HFFc6 (cell line): ENCODE measurements at regions not wholly inside any gene's neighbourhood (a gene's known extent, or its start where the extent isn't known, plus 50 kb on each side); places are given as distances from the start of the nearest gene placed in this dataset.

Source experiments
- DNase-seq: peaks from one replicate; pipeline ENCODE4 v3.0.0-alpha.2; 2018
- H3K27ac Mint-ChIP-seq: 2 replicates; pipeline ENCODE4 v1.8.0; 2020; ENCODE audit warnings: mild to moderate bottlenecking, mixed read lengths
- H3K27me3 Mint-ChIP-seq: 2 replicates; pipeline ENCODE4 v1.8.0; 2021; ENCODE audit warnings: mild to moderate bottlenecking, moderate library complexity, mixed read lengths; ENCODE audit not compliant: insufficient read depth
- H3K36me3 Mint-ChIP-seq: 2 replicates; pipeline ENCODE4 v1.8.0; 2021; ENCODE audit warnings: low read depth, mixed read lengths
- H3K4me1 Mint-ChIP-seq: 2 replicates; pipeline ENCODE4 v1.8.0; 2020; ENCODE audit warnings: low read depth, mixed read lengths
- H3K4me3 Mint-ChIP-seq: 2 replicates; pipeline ENCODE4 v1.8.0; 2020; ENCODE audit warnings: mild to moderate bottlenecking, moderate library complexity, mixed read lengths
- H3K9me3 Mint-ChIP-seq: 2 replicates; pipeline ENCODE4 v1.8.0; 2020; ENCODE audit warnings: mild to moderate bottlenecking, mixed read lengths
- TF ChIP-seq, protein P1 (sequence below): fragments of 200-600 bp; sonication (generic); IDR thresholded peaks from 2 replicates; pipeline ENCODE4 v1.5.0; 2021; ENCODE audit warnings: antibody characterized with exemption, mild to moderate bottlenecking

DNA sequence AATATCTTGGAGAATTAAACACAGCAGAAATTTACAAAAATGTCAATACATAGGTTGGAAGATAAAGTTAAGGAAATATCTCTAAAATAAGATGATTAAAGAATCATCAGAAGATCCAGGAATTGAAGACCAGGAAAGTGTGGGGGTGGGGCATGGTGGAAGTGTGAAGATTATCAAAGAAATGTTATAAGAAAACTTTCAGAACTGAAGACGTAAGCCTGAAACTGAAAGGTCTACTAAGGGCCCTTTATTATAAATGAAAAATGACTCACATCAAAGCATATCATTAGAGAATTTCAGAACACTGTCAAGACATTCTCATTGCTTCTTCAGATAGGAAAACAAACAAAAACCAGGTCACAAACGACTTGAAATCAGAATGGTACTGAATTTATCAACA, 92.4 kb upstream of the DPT start:
- H3K27ac Mint-ChIP-seq: no peak overlapping the region

DNA sequence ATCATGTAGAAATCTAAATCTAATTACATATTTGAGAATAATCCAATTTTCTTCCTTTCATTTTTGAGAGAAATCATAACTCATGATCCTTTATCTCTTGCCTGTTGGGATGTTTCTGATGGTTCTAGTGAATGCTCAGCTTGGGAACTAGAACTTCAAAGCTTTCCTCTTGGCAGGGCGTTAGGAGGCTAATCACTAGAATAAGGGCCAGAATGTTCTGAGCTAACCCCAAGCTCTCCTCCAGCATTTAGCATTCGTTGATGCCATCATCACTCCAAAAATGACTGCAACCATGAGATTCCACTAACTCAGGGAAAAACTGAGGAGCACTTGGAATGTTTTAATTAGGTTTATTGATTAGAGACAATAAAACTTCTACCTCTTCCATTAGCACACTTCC, 93.9 kb upstream of the DPT start:
- H3K9me3 Mint-ChIP-seq: peaks cover 20% of the 10 kb centered on the region
- H3K4me3 Mint-ChIP-seq: no peak overlapping the region
- no peaks in the 10 kb centered on the region for H3K36me3 Mint-ChIP-seq
- DNase-seq: no peak
- no peaks in the 10 kb centered on the region for H3K4me1 Mint-ChIP-seq
- TF ChIP-seq, protein P1, sequence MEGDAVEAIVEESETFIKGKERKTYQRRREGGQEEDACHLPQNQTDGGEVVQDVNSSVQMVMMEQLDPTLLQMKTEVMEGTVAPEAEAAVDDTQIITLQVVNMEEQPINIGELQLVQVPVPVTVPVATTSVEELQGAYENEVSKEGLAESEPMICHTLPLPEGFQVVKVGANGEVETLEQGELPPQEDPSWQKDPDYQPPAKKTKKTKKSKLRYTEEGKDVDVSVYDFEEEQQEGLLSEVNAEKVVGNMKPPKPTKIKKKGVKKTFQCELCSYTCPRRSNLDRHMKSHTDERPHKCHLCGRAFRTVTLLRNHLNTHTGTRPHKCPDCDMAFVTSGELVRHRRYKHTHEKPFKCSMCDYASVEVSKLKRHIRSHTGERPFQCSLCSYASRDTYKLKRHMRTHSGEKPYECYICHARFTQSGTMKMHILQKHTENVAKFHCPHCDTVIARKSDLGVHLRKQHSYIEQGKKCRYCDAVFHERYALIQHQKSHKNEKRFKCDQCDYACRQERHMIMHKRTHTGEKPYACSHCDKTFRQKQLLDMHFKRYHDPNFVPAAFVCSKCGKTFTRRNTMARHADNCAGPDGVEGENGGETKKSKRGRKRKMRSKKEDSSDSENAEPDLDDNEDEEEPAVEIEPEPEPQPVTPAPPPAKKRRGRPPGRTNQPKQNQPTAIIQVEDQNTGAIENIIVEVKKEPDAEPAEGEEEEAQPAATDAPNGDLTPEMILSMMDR: no peak
- H3K27me3 Mint-ChIP-seq: no peaks in the 10 kb centered on the region; the same call in 1 of the 2 replicates
- H3K27ac Mint-ChIP-seq: no peak overlapping the region

More for the DNA sequence above, 92.4 kb upstream of the DPT start:
- Mint-ChIP-seq H3K9me3 (peaks cover 24% of the 10 kb centered on the region), H3K36me3 (no peaks in the 10 kb centered on the region), H3K4me3 (no peak overlapping the region), H3K27me3 (no peaks in the 10 kb centered on the region; the same call in 1 of the 2 replicates), H3K4me1 (no peaks in the 10 kb centered on the region)
- TF ChIP-seq, protein P1: no peak
- no peak for DNase-seq

DNA sequence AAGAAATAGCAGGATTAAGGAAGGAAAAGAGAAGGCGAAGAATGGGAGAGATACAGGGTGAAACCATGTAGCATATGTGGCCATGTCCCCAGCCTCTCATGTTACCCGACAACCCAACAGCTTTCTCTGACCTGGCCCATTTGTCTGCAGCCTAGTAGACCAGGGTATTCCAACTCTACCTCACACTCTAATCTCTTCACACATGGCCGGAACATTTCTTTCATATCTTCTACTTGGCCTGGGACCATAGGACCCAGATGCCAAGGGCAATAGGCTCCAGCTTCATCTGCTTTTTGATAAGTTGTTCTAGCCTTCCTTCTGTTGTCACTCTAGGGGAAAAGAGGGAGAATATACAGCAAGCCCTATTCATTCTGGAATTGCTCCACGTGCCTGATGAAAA, 95.0 kb upstream of the DPT start:
- Mint-ChIP-seq H3K27ac (no peak overlapping the region), H3K4me1 (no peaks in the 10 kb centered on the region), H3K36me3 (no peaks in the 10 kb centered on the region), H3K9me3 (peaks cover 16% of the 10 kb centered on the region), H3K4me3 (no peak overlapping the region), H3K27me3 (no peaks in the 10 kb centered on the region)
- no peak for DNase-seq
- TF ChIP-seq, protein P1: no peak

DNA sequence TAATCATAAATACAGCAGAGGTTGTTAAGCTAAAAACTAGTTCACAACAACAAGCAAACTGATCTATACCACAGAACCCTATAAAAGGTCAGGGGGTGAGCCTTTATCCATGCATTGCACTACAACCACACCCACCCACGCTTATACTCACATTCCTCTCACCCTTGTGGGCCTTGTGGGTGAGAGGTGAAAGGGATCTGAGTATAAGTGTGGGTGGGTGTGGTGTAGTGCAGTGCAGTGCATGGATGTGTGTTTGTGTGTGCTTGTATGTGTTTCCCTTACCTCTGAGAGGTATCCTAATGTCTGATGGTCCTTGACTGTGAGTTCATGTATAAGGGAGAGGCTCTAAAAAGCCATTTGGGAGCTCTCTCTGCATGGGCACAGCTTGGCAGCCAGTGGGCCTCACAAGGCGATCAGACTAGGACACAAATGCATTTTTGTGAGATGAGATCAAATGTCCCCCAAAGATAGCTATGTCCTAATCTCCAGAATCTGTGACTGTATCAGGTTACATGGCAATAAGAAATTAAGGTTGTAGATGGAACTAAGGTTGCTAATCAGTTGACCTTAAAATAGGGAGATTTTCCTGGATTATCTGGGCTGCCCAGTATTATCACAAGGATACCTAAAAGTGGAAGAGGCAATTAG, 95.5 kb upstream of the DPT start:
- no peaks in the 10 kb centered on the region for H3K4me1 Mint-ChIP-seq
- peaks cover 10% of the 10 kb centered on the region for H3K9me3 Mint-ChIP-seq
- H3K27me3 Mint-ChIP-seq: no peaks in the 10 kb centered on the region
- DNase-seq: no peak
- H3K27ac Mint-ChIP-seq: no peak overlapping the region
- no peaks in the 10 kb centered on the region for H3K36me3 Mint-ChIP-seq
- no peak overlapping the region for H3K4me3 Mint-ChIP-seq
- TF ChIP-seq, protein P1: no peak

DNA sequence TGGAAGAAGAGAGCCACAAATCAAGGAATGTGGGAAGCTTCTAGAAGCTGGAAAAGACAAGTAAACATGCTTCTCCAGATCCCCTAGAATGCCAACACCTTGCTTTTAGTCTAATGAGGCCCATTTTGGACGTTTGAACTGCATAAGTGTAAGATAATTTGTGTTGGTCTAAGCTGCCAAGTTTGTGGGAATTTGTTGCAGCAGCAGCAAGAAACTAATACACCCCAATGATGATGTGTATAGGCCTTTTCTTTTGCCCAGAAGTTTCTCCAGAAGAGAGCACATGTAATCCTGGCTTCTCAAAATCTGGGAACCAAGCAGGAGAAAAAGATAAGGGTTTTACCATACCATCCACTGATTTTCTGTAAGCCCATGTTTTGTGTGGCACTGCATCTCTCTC, 96.1 kb upstream of the DPT start:
- DNase-seq: no peak
- no peak overlapping the region for H3K27ac Mint-ChIP-seq
- H3K27me3 Mint-ChIP-seq: no peaks in the 10 kb centered on the region
- peaks cover 8% of the 10 kb centered on the region; the same call in 1 of the 2 replicates for H3K9me3 Mint-ChIP-seq
- H3K4me1 Mint-ChIP-seq: no peaks in the 10 kb centered on the region
- no peaks in the 10 kb centered on the region for H3K36me3 Mint-ChIP-seq
- TF ChIP-seq, protein P1: no peak
- no peak overlapping the region for H3K4me3 Mint-ChIP-seq
